ENCODE measurements at regions not wholly inside any gene's neighbourhood (a gene's known extent, or its start where the extent isn't known, plus 50 kb on each side); places are given as distances from the start of the nearest gene placed in this dataset.
A peak's percentile ranks its signal among the peaks of the same experiment; 100 is the strongest.

DNA sequence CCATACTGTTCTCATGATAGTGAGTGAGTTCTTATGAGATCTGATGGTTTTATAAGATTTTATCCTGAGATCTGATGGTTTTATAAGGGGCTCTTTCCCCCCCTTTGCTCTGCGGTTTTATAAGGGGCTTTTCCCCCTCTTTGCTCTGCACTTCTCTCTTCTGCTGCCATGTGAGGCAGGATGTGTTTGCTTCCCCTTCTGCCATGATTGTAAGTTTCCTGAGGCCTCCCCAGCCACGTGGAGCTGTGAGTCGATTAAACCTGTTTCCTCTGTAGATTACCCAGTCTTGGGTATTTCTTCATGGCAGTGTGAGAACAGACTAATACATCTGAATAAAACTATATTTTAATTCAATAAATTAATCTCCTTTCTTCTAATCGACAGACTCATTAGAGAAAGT lies 64.9 kb upstream of the ZSWIM6 start:
- Mint-ChIP-seq H3K27me3 (ENCODE audit: low read depth in 3 of 3) (peaks cover 2 to 5% (median 2%) of the 10 kb centered on the region in 3 donors), H3K36me3 (no peaks in the 10 kb centered on the region), H3K9me3 (peaks cover 2 to 6% (median 3%) of the 10 kb centered on the region in 7 donors), H3K27ac (peak overlapping the region in 3 of 7 donors; percentile 41 to 92 (median 51)), H3K4me3 (no peak overlapping the region), H3K4me1 (peaks cover 58% of the 10 kb centered on the region)
- no peaks in the 10 kb centered on the region for H3K36me3 ChIP-seq (replicated peaks in 1 of 2; ENCODE audit: control insufficient read depth in 1 of 2, insufficient read depth in 2 of 2, low read length in 2 of 2)
- WGBS (ENCODE audit: insufficient coverage): no CpG with 5 or more reads among the region's 4 CpGs
- no peak overlapping the region for H2AFZ ChIP-seq (ENCODE audit: insufficient read depth, low read depth, low read length, poor library complexity, severe bottlenecking)
- H4K20me1 ChIP-seq (ENCODE audit: insufficient read depth, low read length): no peaks in the 10 kb centered on the region
- DNase-seq: peak in 1 of 3 donors; percentile 50
- peaks cover 53 to 54% of the 10 kb centered on the region in 2 donors for H3K4me1 ChIP-seq (ENCODE audit: control insufficient read depth in 1 of 2, insufficient read depth in 2 of 2, low read length in 2 of 2)
- no peaks in the 10 kb centered on the region for H3K27me3 ChIP-seq (ENCODE audit: control insufficient read depth in 2 of 2, insufficient read depth in 2 of 2, low read length in 2 of 2)
- intact Hi-C loops (cut with micrococcal nuclease): no loop called here
- H3K9me3 ChIP-seq (replicated peaks in 1 of 2; ENCODE audit: control insufficient read depth in 1 of 2, insufficient read depth in 1 of 2, low read length in 2 of 2): peaks cover 0 to 3% of the 10 kb centered on the region in 2 donors
- H3K27ac ChIP-seq (ENCODE audit: low read depth in 1 of 2, low read length in 2 of 2): no peak overlapping the region
- H3K9ac ChIP-seq (ENCODE audit: insufficient read depth, low read length, poor library complexity, severe bottlenecking): no peak overlapping the region
- TF ChIP-seq, protein P1, sequence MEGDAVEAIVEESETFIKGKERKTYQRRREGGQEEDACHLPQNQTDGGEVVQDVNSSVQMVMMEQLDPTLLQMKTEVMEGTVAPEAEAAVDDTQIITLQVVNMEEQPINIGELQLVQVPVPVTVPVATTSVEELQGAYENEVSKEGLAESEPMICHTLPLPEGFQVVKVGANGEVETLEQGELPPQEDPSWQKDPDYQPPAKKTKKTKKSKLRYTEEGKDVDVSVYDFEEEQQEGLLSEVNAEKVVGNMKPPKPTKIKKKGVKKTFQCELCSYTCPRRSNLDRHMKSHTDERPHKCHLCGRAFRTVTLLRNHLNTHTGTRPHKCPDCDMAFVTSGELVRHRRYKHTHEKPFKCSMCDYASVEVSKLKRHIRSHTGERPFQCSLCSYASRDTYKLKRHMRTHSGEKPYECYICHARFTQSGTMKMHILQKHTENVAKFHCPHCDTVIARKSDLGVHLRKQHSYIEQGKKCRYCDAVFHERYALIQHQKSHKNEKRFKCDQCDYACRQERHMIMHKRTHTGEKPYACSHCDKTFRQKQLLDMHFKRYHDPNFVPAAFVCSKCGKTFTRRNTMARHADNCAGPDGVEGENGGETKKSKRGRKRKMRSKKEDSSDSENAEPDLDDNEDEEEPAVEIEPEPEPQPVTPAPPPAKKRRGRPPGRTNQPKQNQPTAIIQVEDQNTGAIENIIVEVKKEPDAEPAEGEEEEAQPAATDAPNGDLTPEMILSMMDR (IDR thresholded peaks at IDR 0.05): no peak
- no peak overlapping the region for H3K4me2 ChIP-seq (replicated peaks; ENCODE audit: extremely low read depth, low read length, poor library complexity, severe bottlenecking)
- H3K79me2 ChIP-seq (ENCODE audit: insufficient read depth, low read length): no peaks in the 10 kb centered on the region
- H3K4me3 ChIP-seq (replicated peaks in 1 of 3; ENCODE audit: low read depth in 2 of 3, low read length in 3 of 3): no peak overlapping the region

- intact Hi-C loops (cut with micrococcal nuclease): no loop called here
- peaks cover 0 to 2% of the 10 kb centered on the region in 2 donors for H3K36me3 Mint-ChIP-seq
- no CpG with 5 or more reads among the region's 2 CpGs for WGBS (ENCODE audit: insufficient coverage)
- H3K27me3 Mint-ChIP-seq (ENCODE audit: low read depth in 3 of 3): peaks cover 0 to 7% (median 0%) of the 10 kb centered on the region in 3 donors
- Histone ChIP-seq H3K4me1 (ENCODE audit: control insufficient read depth in 1 of 2, insufficient read depth in 2 of 2, low read length in 2 of 2) (peaks cover 64% of the 10 kb centered on the region in 2 donors), H3K4me2 (replicated peaks; ENCODE audit: extremely low read depth, low read length, poor library complexity, severe bottlenecking) (peak overlapping the region; percentile 45), H3K36me3 (replicated peaks in 1 of 2; ENCODE audit: control insufficient read depth in 1 of 2, insufficient read depth in 2 of 2, low read length in 2 of 2) (no peaks in the 10 kb centered on the region), H2AFZ (ENCODE audit: insufficient read depth, low read depth, low read length, poor library complexity, severe bottlenecking) (no peak overlapping the region), H3K9me3 (replicated peaks in 1 of 2; ENCODE audit: control insufficient read depth in 1 of 2, insufficient read depth in 1 of 2, low read length in 2 of 2) (peaks cover 0 to 3% of the 10 kb centered on the region in 2 donors), H3K79me2 (ENCODE audit: insufficient read depth, low read length) (no peaks in the 10 kb centered on the region), H3K4me3 (replicated peaks in 1 of 3; ENCODE audit: low read depth in 2 of 3, low read length in 3 of 3) (peak overlapping the region in 1 of 3 experiments; percentile 14), H4K20me1 (ENCODE audit: insufficient read depth, low read length) (no peaks in the 10 kb centered on the region), H3K9ac (ENCODE audit: insufficient read depth, low read length, poor library complexity, severe bottlenecking) (no peak overlapping the region), H3K27ac (ENCODE audit: low read depth in 1 of 2, low read length in 2 of 2) (peak overlapping the region; percentile 56 to 67), H3K27me3 (ENCODE audit: control insufficient read depth in 2 of 2, insufficient read depth in 2 of 2, low read length in 2 of 2) (no peaks in the 10 kb centered on the region)
- peaks cover 48% of the 10 kb centered on the region for H3K4me1 Mint-ChIP-seq
- H3K9me3 Mint-ChIP-seq: peaks cover 2 to 6% (median 3%) of the 10 kb centered on the region in 7 donors
- TF ChIP-seq, protein P1 (IDR thresholded peaks at IDR 0.05): no peak
- DNase-seq: peak in 1 of 3 donors; percentile 36
- peak overlapping the region in 1 of 2 donors; percentile 80 for H3K4me3 Mint-ChIP-seq
- peak overlapping the region; percentile 76 to 96 (median 93) for H3K27ac Mint-ChIP-seq
Observed at GRCh38 chr5:61268871-61269270, 63.2 kb upstream of the ZSWIM6 start.

Data from CD14-positive monocyte (primary cell).